SU-DHL-6 (cell line): ENCODE measurements at regions not wholly inside any gene's neighbourhood (a gene's known extent, or its start where the extent isn't known, plus 50 kb on each side); places are given as distances from the start of the nearest gene placed in this dataset.

ENCODE experiments used
- H2AFZ ChIP-seq: fragments of 200-600 bp; sonication (generic); 2 replicates; pipeline ENCODE4 v1.6.1; 2014; ENCODE audit warnings: low read depth, mild to moderate bottlenecking, moderate library complexity, mixed read lengths, antibody characterized with exemption, low read length; ENCODE audit not compliant: severe bottlenecking
- H3F3A ChIP-seq: fragments of 200-600 bp; shearing (Covaris generic); 2 replicates; pipeline ENCODE4 v1.6.0; 2016; ENCODE audit warnings: antibody characterized with exemption, mild to moderate bottlenecking; ENCODE audit not compliant: insufficient read depth
- H3K27ac ChIP-seq: fragments of 200-600 bp; sonication (generic); 2 replicates; pipeline ENCODE4 v1.5.1; 2016; ENCODE audit warnings: low read depth, mild to moderate bottlenecking, low read length, moderate library complexity, mixed read lengths
- H3K27me3 ChIP-seq: fragments of 200-600 bp; sonication (generic), shearing (Covaris generic); 2 replicates; pipeline ENCODE4 v1.6.0; 2014; ENCODE audit warnings: mild to moderate bottlenecking, low read length
- H3K36me3 ChIP-seq: fragments of 200-600 bp; sonication (generic); 2 replicates; pipeline ENCODE4 v1.6.1; 2014; ENCODE audit warnings: mild to moderate bottlenecking, low read length, mixed read lengths
- H3K4me2 ChIP-seq: fragments of 300-600, 200-600 bp; shearing (Covaris generic), sonication (generic); 2 replicates; pipeline ENCODE4 v1.6.0; 2014; ENCODE audit warnings: low read length, low read depth, mild to moderate bottlenecking; ENCODE audit not compliant: poor library complexity, severe bottlenecking
- H3K4me3 ChIP-seq: fragments of 200-600 bp; sonication (generic); 2 replicates; pipeline ENCODE4 v1.5.1; 2014; ENCODE audit warnings: antibody characterized with exemption, low read length, mild to moderate bottlenecking, mixed read lengths; ENCODE audit not compliant: insufficient read depth, poor library complexity, severe bottlenecking
- H3K79me2 ChIP-seq: fragments of 200-600 bp; sonication (generic); 2 replicates; pipeline ENCODE4 v1.6.1; 2014; ENCODE audit warnings: mild to moderate bottlenecking, low read length, moderate library complexity; ENCODE audit not compliant: insufficient read depth
- H3K9ac ChIP-seq: fragments of 200-600 bp; sonication (generic); 2 replicates; pipeline ENCODE4 v1.7.0; 2014; ENCODE audit warnings: mild to moderate bottlenecking, low read length
- H3K9me2 ChIP-seq: fragments of 200-600 bp; sonication (generic); replicated peaks from 2 replicates; pipeline ENCODE4 v1.6.1; 2014; ENCODE audit warnings: low read length; ENCODE audit not compliant: insufficient read depth
- H3K9me3 ChIP-seq: fragments of 200-600 bp; sonication (generic); 2 replicates; pipeline ENCODE4 v1.6.1; 2014; ENCODE audit warnings: low read length, mixed read lengths; ENCODE audit not compliant: insufficient read depth
- H4K20me1 ChIP-seq: fragments of 200-600 bp; sonication (generic); 2 replicates; pipeline ENCODE4 v1.6.1; 2014; ENCODE audit warnings: low read depth, mild to moderate bottlenecking, antibody characterized with exemption, low read length, moderate library complexity, mixed read lengths
- EZH2phosphoT487 ChIP-seq: fragments of 200-600 bp; sonication (generic), shearing (Covaris generic); conservative IDR thresholded peaks from 2 replicates; pipeline ENCODE4 v1.6.1; 2018; ENCODE audit warnings: mild to moderate bottlenecking, antibody characterized with exemption, low read length, moderate library complexity, mixed read lengths
- TF ChIP-seq, protein P1 (sequence below): fragments of 200-600 bp; sonication (generic); IDR thresholded peaks from one replicate; pipeline ENCODE4 v1.5.1; 2017; ENCODE audit warnings: antibody characterized with exemption, mild to moderate bottlenecking, low read length, moderate library complexity; ENCODE audit not compliant: insufficient read depth, poor library complexity, severe bottlenecking

- H3K27ac ChIP-seq: no peak overlapping the region
- no peak for TF ChIP-seq EZH2phosphoT487
- TF ChIP-seq, protein P1, sequence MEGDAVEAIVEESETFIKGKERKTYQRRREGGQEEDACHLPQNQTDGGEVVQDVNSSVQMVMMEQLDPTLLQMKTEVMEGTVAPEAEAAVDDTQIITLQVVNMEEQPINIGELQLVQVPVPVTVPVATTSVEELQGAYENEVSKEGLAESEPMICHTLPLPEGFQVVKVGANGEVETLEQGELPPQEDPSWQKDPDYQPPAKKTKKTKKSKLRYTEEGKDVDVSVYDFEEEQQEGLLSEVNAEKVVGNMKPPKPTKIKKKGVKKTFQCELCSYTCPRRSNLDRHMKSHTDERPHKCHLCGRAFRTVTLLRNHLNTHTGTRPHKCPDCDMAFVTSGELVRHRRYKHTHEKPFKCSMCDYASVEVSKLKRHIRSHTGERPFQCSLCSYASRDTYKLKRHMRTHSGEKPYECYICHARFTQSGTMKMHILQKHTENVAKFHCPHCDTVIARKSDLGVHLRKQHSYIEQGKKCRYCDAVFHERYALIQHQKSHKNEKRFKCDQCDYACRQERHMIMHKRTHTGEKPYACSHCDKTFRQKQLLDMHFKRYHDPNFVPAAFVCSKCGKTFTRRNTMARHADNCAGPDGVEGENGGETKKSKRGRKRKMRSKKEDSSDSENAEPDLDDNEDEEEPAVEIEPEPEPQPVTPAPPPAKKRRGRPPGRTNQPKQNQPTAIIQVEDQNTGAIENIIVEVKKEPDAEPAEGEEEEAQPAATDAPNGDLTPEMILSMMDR: no peak
- no peaks in the 10 kb centered on the region for H4K20me1 ChIP-seq
- H3K4me2 ChIP-seq: no peak overlapping the region
- no peak overlapping the region for H3K4me3 ChIP-seq
- no peak overlapping the region for H2AFZ ChIP-seq
- no peaks in the 10 kb centered on the region for H3K36me3 ChIP-seq
- H3K9ac ChIP-seq: no peak overlapping the region
- H3K27me3 ChIP-seq: no peaks in the 10 kb centered on the region
- H3K79me2 ChIP-seq: no peaks in the 10 kb centered on the region
- no peaks in the 10 kb centered on the region for H3F3A ChIP-seq
- no peaks in the 10 kb centered on the region for H3K9me2 ChIP-seq
- H3K9me3 ChIP-seq: no peaks in the 10 kb centered on the region
Observed at GRCh38 chr4:185956544-185956940, 112.4 kb upstream of the TLR3 start.

GRCh38 chr4:185958094-185958747 lies 110.7 kb upstream of the TLR3 start:
- no peaks in the 10 kb centered on the region for H3K27me3 ChIP-seq
- no peaks in the 10 kb centered on the region for H3F3A ChIP-seq
- H3K9me3 ChIP-seq: no peaks in the 10 kb centered on the region
- H3K9ac ChIP-seq: no peak overlapping the region
- no peak overlapping the region for H2AFZ ChIP-seq
- no peak overlapping the region for H3K27ac ChIP-seq
- H3K4me2 ChIP-seq: no peak overlapping the region
- no peaks in the 10 kb centered on the region for H3K9me2 ChIP-seq
- H4K20me1 ChIP-seq: no peaks in the 10 kb centered on the region
- no peaks in the 10 kb centered on the region for H3K79me2 ChIP-seq
- H3K36me3 ChIP-seq: no peaks in the 10 kb centered on the region
- TF ChIP-seq EZH2phosphoT487: no peak
- TF ChIP-seq, protein P1: no peak
- no peak overlapping the region for H3K4me3 ChIP-seq

GRCh38 chr4:185965426-185966384 lies 103.3 kb upstream of the TLR3 start:
- Histone ChIP-seq H3F3A (no peaks in the 10 kb centered on the region), H2AFZ (no peak overlapping the region), H3K36me3 (no peaks in the 10 kb centered on the region), H4K20me1 (no peaks in the 10 kb centered on the region), H3K9me2 (no peaks in the 10 kb centered on the region), H3K27me3 (no peaks in the 10 kb centered on the region), H3K79me2 (no peaks in the 10 kb centered on the region), H3K9ac (no peak overlapping the region), H3K4me2 (no peak overlapping the region), H3K4me3 (no peak overlapping the region), H3K9me3 (no peaks in the 10 kb centered on the region), H3K27ac (no peak overlapping the region)
- TF ChIP-seq EZH2phosphoT487: no peak
- TF ChIP-seq, protein P1: no peak
